ENCODE measurements at regions not wholly inside any gene's neighbourhood (a gene's known extent, or its start where the extent isn't known, plus 50 kb on each side); places are given as distances from the start of the nearest gene placed in this dataset.

DNA sequence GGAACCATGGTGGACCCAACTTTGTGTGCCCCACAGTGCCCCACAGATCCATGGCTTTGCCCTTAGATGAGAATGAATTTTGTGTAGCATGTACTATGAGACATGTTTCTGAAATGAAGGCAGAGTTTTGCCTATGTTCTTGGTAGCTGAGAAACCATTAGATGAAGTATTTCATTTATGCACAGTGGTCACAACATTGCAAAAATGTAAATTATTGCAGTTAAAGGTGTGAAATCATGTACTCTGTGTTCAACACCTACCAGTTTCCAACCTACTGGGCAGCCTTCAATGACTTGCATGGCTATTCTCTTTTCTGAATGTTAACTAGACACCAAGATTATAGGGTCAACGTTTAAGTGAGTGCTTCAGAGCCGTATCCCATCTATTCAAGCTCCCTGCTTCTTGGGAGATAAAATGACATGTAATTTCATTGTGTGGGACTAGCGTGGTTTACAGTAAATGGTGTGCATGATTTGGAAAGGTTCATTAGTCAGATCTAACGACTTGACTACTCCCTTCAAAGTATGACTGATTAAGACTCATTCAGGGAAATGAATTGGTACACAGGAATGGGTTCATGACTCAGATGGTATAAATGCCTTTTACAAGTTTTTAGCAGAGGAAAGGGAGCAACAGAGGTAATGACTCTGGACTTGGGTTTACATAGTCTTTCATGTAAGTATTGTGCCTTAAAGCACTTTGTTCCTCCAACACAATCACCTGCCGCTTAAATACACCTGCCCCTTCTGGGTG is 106.1 kb upstream of the AKIRIN2 start:
- H3K4me3 ChIP-seq, result no peak overlapping the region
- TF ChIP-seq, protein P1, sequence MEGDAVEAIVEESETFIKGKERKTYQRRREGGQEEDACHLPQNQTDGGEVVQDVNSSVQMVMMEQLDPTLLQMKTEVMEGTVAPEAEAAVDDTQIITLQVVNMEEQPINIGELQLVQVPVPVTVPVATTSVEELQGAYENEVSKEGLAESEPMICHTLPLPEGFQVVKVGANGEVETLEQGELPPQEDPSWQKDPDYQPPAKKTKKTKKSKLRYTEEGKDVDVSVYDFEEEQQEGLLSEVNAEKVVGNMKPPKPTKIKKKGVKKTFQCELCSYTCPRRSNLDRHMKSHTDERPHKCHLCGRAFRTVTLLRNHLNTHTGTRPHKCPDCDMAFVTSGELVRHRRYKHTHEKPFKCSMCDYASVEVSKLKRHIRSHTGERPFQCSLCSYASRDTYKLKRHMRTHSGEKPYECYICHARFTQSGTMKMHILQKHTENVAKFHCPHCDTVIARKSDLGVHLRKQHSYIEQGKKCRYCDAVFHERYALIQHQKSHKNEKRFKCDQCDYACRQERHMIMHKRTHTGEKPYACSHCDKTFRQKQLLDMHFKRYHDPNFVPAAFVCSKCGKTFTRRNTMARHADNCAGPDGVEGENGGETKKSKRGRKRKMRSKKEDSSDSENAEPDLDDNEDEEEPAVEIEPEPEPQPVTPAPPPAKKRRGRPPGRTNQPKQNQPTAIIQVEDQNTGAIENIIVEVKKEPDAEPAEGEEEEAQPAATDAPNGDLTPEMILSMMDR (IDR thresholded peaks at IDR 0.05), result no peak

DNA sequence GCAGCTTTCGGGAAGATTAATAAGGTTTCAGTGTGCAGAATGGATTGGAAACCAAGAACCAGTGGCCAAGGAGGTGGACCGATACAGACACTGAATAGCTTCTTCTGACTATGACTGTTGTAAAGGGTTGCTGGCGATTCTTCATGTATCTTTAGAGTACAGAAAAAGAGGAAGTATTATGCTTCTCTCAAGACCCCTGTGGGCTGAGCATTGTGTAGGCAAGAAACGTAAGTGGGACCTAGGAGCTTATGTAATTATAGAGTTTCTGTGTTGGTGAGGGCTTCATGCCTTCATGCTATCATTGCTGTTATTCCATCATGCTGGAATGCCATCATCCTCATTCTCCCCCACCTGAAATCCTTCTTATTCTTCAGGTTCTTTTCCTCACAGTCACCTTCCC is 105.4 kb upstream of the AKIRIN2 start:
- Histone ChIP-seq H3K9me3 (no peaks in the 10 kb centered on the region), H3K4me3 (no peak overlapping the region), H3K27ac (no peak overlapping the region), H3K27me3 (peaks cover 0 to 3% (median 0%) of the 10 kb centered on the region in 7 donors), H3K36me3 (no peaks in the 10 kb centered on the region), H3K4me1 (peaks cover 0 to 8% (median 0%) of the 10 kb centered on the region in 9 donors)
- intact Hi-C loops (cut with DNase I), result no loop called here
- WGBS, 2 donors, result 86 to 89% methylated on average over 4 of the region's 4 CpGs
- DNase-seq (no peak), ATAC-seq (no peak)
- TF ChIP-seq, protein P1 (IDR thresholded peaks at IDR 0.05), result no peak

More for the DNA sequence above, 106.1 kb upstream of the AKIRIN2 start:
- Histone ChIP-seq H3K4me1 (peaks cover 0 to 8% (median 0%) of the 10 kb centered on the region in 9 donors), H3K36me3 (no peaks in the 10 kb centered on the region), H3K9me3 (no peaks in the 10 kb centered on the region), H3K27me3 (peaks cover 0 to 4% (median 0%) of the 10 kb centered on the region in 7 donors), H3K27ac (no peak overlapping the region)
- 70 to 83% methylated on average over 5 of the region's 5 CpGs for WGBS, 2 donors
- DNase-seq (no peak), ATAC-seq (no peak)
- intact Hi-C loops (cut with DNase I), result no loop called here

DNA sequence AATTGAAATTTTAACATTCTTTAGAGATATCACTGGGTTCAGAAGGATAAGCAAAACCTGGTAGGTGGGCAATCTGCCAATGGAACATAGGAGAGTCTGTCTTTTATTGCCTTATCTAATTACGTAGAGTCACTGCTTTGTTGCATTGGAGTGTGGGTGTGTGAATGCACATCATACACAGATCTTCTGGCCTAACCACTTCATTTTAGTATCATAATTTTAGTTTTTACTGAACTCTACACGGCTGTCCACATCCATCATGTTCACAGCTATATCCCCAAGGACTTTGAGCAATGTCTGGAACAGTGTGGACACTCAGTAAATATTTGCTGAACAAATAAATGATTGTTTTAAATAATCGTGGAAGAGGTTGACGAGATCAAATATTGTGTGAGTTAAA is 104.6 kb upstream of the AKIRIN2 start:
- Histone ChIP-seq H3K4me3 (no peak overlapping the region), H3K27ac (peak overlapping the region in 1 of 10 donors; percentile 30), H3K27me3 (no peaks in the 10 kb centered on the region), H3K9me3 (no peaks in the 10 kb centered on the region), H3K36me3 (no peaks in the 10 kb centered on the region), H3K4me1 (peaks cover 0 to 8% (median 0%) of the 10 kb centered on the region in 9 donors)
- DNase-seq (no peak), ATAC-seq (peak in 2 of 8 donors; percentile 49 to 73)
- TF ChIP-seq, protein P1 (IDR thresholded peaks at IDR 0.05), result no peak
- 54 to 57% methylated on average over 4 of the region's 4 CpGs for WGBS, 2 donors
- intact Hi-C loops (cut with DNase I), result no loop called here

- Histone ChIP-seq H3K27ac (peak overlapping the region in 1 of 10 donors; percentile 30), H3K9me3 (no peaks in the 10 kb centered on the region), H3K4me3 (no peak overlapping the region), H3K36me3 (no peaks in the 10 kb centered on the region), H3K4me1 (peaks cover 0 to 8% (median 0%) of the 10 kb centered on the region in 9 donors), H3K27me3 (no peaks in the 10 kb centered on the region)
- intact Hi-C loops (cut with DNase I), result no loop called here
- ATAC-seq, result no peak
- WGBS, 2 donors, result 51 to 63% methylated on average over 1 of the region's 1 CpG
- TF ChIP-seq, protein P1 (IDR thresholded peaks at IDR 0.05), result no peak
- no peak for DNase-seq
Measured at GRCh38 chr6:87806099-87806498, 104.1 kb upstream of the AKIRIN2 start.

Data from heart right ventricle (tissue), 16 donors.